Endothelial cell of umbilical vein (primary cell): ENCODE measurements at regions not wholly inside any gene's neighbourhood (a gene's known extent, or its start where the extent isn't known, plus 50 kb on each side); places are given as distances from the start of the nearest gene placed in this dataset.

Source experiments
- BruUV-seq: library from RNA; stranded (reverse); fragments of 400-500 nt; replicated peaks from 2 replicates; lab custom pipeline; 2021; lab: Mats Ljungman, UMichigan
- CTCF ChIA-PET: fragments of 300-600, 350-600 bp; sonication (Branson Sonifier 250); formaldehyde crosslinking; loops from one replicate; lab custom pipeline; 2021; ENCODE audit warnings: antibody characterized with exemption, inconsistent platforms; lab: Charles Lee
- POLR2A ChIA-PET: fragments of 300-600, 350-600 bp; sonication (Branson Sonifier 250); formaldehyde crosslinking; loops from one replicate; lab custom pipeline; 2021; ENCODE audit warnings: antibody characterized with exemption, inconsistent platforms; lab: Charles Lee
- DNase-seq: peaks from one replicate; pipeline ENCODE4 v3.0.0-alpha.2; 2011; ENCODE audit warnings: low read depth, low spot score
- FAIRE-seq: peaks from 2 replicates; lab custom pipeline; 2011; peaks lifted over from hg19 to GRCh38; lab: Jason Lieb, UNC
- H2AFZ ChIP-seq: 2 replicates; pipeline ENCODE4 v1.6.0; 2012; ENCODE audit warnings: low read depth, low read length, control low read depth, inconsistent platforms
- H3K27ac ChIP-seq: 2 replicates; pipeline ENCODE4 v1.5.1; 2011; ENCODE audit warnings: low read depth, mild to moderate bottlenecking, control low read depth, low read length, moderate library complexity; ENCODE audit not compliant: insufficient read depth
- H3K27me3 ChIP-seq, 2 experiments: 2 replicates each; pipeline versions ENCODE4 v1.6.0 to v1.6.1; 2011; ENCODE audit warnings: low read length in 2 of 2, mixed read lengths in 1 of 2; ENCODE audit not compliant: control insufficient read depth in 2 of 2, insufficient read depth in 2 of 2
- H3K36me3 ChIP-seq, 2 experiments: 2 replicates in 1 of 2; 3 replicates in 1 of 2; pipeline ENCODE4 v1.5.1; 2011; ENCODE audit warnings: low read length in 2 of 2, mild to moderate bottlenecking in 1 of 2, moderate library complexity in 1 of 2; ENCODE audit not compliant: control insufficient read depth in 2 of 2, insufficient read depth in 2 of 2; ENCODE audit errors: extremely low read depth in 1 of 2
- H3K4me1 ChIP-seq: 3 replicates; pipeline ENCODE4 v1.5.1; 2011; ENCODE audit warnings: mild to moderate bottlenecking, low read length; ENCODE audit not compliant: control insufficient read depth, insufficient read depth; ENCODE audit errors: extremely low read depth
- H3K4me2 ChIP-seq: 2 replicates; pipeline ENCODE4 v1.6.1; 2011; ENCODE audit warnings: low read length, control low read depth, mixed read lengths; ENCODE audit not compliant: insufficient read depth
- H3K4me3 ChIP-seq, 3 experiments: fragments of 200-600 bp in 1 of 3; sonication (generic), shearing (Covaris generic) in 1 of 3; replicated peaks in 1 of 3; 2 replicates each; pipeline ENCODE4 v1.5.1; 2011 to 2016; ENCODE audit warnings: control low read depth in 3 of 3, low read length in 3 of 3, mild to moderate bottlenecking in 2 of 3, inconsistent platforms in 1 of 3, low read depth in 1 of 3, moderate library complexity in 1 of 3; ENCODE audit not compliant: insufficient read depth in 1 of 3
- H3K79me2 ChIP-seq: 2 replicates; pipeline ENCODE4 v1.6.0; 2012; ENCODE audit warnings: low read length, inconsistent platforms; ENCODE audit not compliant: control insufficient read depth, insufficient read depth
- H3K9ac ChIP-seq: replicated peaks from 2 replicates; pipeline ENCODE3; 2011; ENCODE audit warnings: low read length, control low read depth; ENCODE audit not compliant: insufficient read depth; ENCODE audit errors: extremely low read depth
- H3K9me1 ChIP-seq: replicated peaks from 3 replicates; pipeline ENCODE4 v1.6.0; 2011; ENCODE audit warnings: mild to moderate bottlenecking, low read length; ENCODE audit not compliant: control insufficient read depth, insufficient read depth; ENCODE audit errors: extremely low read depth
- H3K9me3 ChIP-seq: replicated peaks from 2 replicates; pipeline ENCODE4 v1.5.1; 2012; ENCODE audit warnings: low read length, inconsistent platforms; ENCODE audit not compliant: control insufficient read depth, insufficient read depth
- H4K20me1 ChIP-seq: replicated peaks from 2 replicates; pipeline ENCODE3; 2011; ENCODE audit warnings: mild to moderate bottlenecking, low read length; ENCODE audit not compliant: control insufficient read depth, insufficient read depth; ENCODE audit errors: extremely low read depth
- EZH2 ChIP-seq: IDR thresholded peaks from 2 replicates; pipeline ENCODE4 v1.6.1; 2012; ENCODE audit warnings: borderline replicate concordance, low read depth, mild to moderate bottlenecking, moderate library complexity, low read length, inconsistent platforms; ENCODE audit not compliant: severe bottlenecking
- FOS ChIP-seq: IDR thresholded peaks from 2 replicates; pipeline ENCODE4 v1.6.1; 2011; ENCODE audit warnings: mild to moderate bottlenecking, low read length, moderate library complexity, borderline replicate concordance; ENCODE audit not compliant: insufficient read depth
- GATA2 ChIP-seq: IDR thresholded peaks from 2 replicates; pipeline ENCODE4 v1.7.0; 2011; ENCODE audit warnings: low read depth, mild to moderate bottlenecking, moderate library complexity, mixed read lengths, low read length; ENCODE audit not compliant: insufficient read length, insufficient read depth
- JUN ChIP-seq: IDR thresholded peaks from 2 replicates; pipeline ENCODE4 v1.6.1; 2011; ENCODE audit warnings: borderline replicate concordance, low read depth; ENCODE audit not compliant: insufficient read length, insufficient read depth
- MYC ChIP-seq: IDR thresholded peaks from one replicate; pipeline ENCODE4 v1.6.1; 2011; ENCODE audit warnings: mild to moderate bottlenecking, low read depth, low read length
- POLR2A ChIP-seq: IDR thresholded peaks from 2 replicates; pipeline ENCODE4 v1.6.1; 2012; ENCODE audit warnings: low read depth, mild to moderate bottlenecking, control low read depth, low read length
- POLR2AphosphoS5 ChIP-seq: IDR thresholded peaks from 2 replicates; pipeline ENCODE4 v1.6.1; 2012; ENCODE audit warnings: low read depth, mild to moderate bottlenecking, control low read depth, low read length, moderate library complexity; ENCODE audit not compliant: insufficient read depth
- dilution Hi-C: fragments of 300-500 bp; cut with MboI; formaldehyde crosslinking; loops from one replicate; pipeline ENCODE4 v1.15.0; 2019; ENCODE audit warnings: low sequenced_read_pairs; ENCODE audit not compliant: extremely low pct_ligation_motif_present
- intact Hi-C: fragments of 100-400 bp; cut with micrococcal nuclease; formaldehyde crosslinking; loops from one replicate; pipeline ENCODE4 v1.10.0; 2022
- TF ChIP-seq, protein P1 (sequence below): IDR thresholded peaks from 2 replicates; pipeline ENCODE4 v1.6.1; 2011; ENCODE audit not compliant: insufficient read depth, insufficient read length
- TF ChIP-seq, protein P2 (sequence below), 2 donors: IDR thresholded peaks; 1 replicate in 1 of 2; 2 replicates in 1 of 2; pipeline ENCODE4 v1.5.1; 2011; ENCODE audit warnings: low read length in 2 of 2, mild to moderate bottlenecking in 2 of 2, moderate library complexity in 2 of 2, control low read depth in 1 of 2, inconsistent platforms in 1 of 2, low read depth in 1 of 2; ENCODE audit not compliant: insufficient read depth in 1 of 2; ENCODE audit errors: extremely low read depth in 1 of 2

DNA sequence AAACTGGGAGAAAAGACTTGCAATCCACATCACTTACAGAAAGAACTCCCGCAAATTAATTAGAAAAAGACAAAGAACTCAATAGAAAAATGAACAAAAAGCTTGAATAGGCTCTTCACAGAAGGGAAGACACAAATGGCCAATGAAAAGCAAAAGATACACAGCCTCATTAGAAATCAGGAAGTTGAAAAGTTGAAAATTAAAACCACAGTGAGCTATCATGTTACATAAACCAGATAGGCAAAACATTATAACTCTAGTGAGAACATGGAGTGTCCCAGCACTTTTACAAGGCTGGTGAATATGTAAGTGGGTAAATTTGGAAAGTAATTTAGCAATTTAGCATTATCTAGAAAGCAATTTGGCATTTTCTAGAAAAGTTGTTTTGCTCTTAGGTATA is 158.4 kb upstream of the RASSF8 start:
- no peak for DNase-seq
- dilution Hi-C loops (no loop called here), intact Hi-C loops (no loop called here)
- FAIRE-seq = no peak
- no TSS peak for BruUV-seq
- no peaks in the 10 kb centered on the region for H3K27me3 ChIP-seq
- no peaks in the 10 kb centered on the region for H3K9me1 ChIP-seq
- CTCF ChIA-PET = interaction anchor here (0.7 to 1.2 kb wide), 3 partner anchors 10 to 153 kb away, joined by 3 read pairs; no protein-coding TSS in a partner anchor
- H3K79me2 ChIP-seq = no peaks in the 10 kb centered on the region
- no peaks in the 10 kb centered on the region for H3K9me3 ChIP-seq
- H3K4me3 ChIP-seq = no peak overlapping the region
- no peaks in the 10 kb centered on the region for H4K20me1 ChIP-seq
- TF ChIP-seq EZH2 = no peak
- TF ChIP-seq MYC = no peak
- no peak for TF ChIP-seq POLR2AphosphoS5
- TF ChIP-seq POLR2A = no peak
- POLR2A ChIA-PET = no interaction called here
- no peaks in the 10 kb centered on the region for H3K36me3 ChIP-seq
- H3K4me2 ChIP-seq = no peak overlapping the region
- no peak overlapping the region for H2AFZ ChIP-seq
- no peak overlapping the region for H3K27ac ChIP-seq
- peaks cover 2% of the 10 kb centered on the region for H3K4me1 ChIP-seq
- no peak overlapping the region for H3K9ac ChIP-seq

- Histone ChIP-seq H4K20me1 (no peaks in the 10 kb centered on the region), H3K9me1 (no peaks in the 10 kb centered on the region), H3K36me3 (no peaks in the 10 kb centered on the region), H3K4me2 (no peak overlapping the region), H3K4me3 (no peak overlapping the region), H3K4me1 (peaks cover 7% of the 10 kb centered on the region), H2AFZ (no peak overlapping the region), H3K27me3 (no peaks in the 10 kb centered on the region), H3K9me3 (no peaks in the 10 kb centered on the region), H3K27ac (no peak overlapping the region), H3K9ac (no peak overlapping the region), H3K79me2 (no peaks in the 10 kb centered on the region)
- BruUV-seq = no TSS peak
- dilution Hi-C loops (no loop called here), intact Hi-C loops (no loop called here)
- no peak for DNase-seq
- ChIA-PET POLR2A (no interaction called here), CTCF (no interaction called here)
- TF ChIP-seq JUN (no peak), EZH2 (no peak), GATA2 (no peak), POLR2A (no peak), POLR2AphosphoS5 (no peak), MYC (no peak), FOS (no peak)
- TF ChIP-seq, protein P1, sequence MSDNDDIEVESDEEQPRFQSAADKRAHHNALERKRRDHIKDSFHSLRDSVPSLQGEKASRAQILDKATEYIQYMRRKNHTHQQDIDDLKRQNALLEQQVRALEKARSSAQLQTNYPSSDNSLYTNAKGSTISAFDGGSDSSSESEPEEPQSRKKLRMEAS = no peak
- TF ChIP-seq, protein P2, sequence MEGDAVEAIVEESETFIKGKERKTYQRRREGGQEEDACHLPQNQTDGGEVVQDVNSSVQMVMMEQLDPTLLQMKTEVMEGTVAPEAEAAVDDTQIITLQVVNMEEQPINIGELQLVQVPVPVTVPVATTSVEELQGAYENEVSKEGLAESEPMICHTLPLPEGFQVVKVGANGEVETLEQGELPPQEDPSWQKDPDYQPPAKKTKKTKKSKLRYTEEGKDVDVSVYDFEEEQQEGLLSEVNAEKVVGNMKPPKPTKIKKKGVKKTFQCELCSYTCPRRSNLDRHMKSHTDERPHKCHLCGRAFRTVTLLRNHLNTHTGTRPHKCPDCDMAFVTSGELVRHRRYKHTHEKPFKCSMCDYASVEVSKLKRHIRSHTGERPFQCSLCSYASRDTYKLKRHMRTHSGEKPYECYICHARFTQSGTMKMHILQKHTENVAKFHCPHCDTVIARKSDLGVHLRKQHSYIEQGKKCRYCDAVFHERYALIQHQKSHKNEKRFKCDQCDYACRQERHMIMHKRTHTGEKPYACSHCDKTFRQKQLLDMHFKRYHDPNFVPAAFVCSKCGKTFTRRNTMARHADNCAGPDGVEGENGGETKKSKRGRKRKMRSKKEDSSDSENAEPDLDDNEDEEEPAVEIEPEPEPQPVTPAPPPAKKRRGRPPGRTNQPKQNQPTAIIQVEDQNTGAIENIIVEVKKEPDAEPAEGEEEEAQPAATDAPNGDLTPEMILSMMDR (IDR thresholded peaks at IDR 0.05; ENCODE audit: extremely low read depth in 1 of 2, insufficient read depth in 1 of 2, low read depth in 1 of 2, low read length in 2 of 2) = no peak
- FAIRE-seq = no peak
These were observed 156.7 kb upstream of the RASSF8 start for GRCh38 chr12:25801734-25802133.
